ENCODE measurements at regions not wholly inside any gene's neighbourhood (a gene's known extent, or its start where the extent isn't known, plus 50 kb on each side); places are given as distances from the start of the nearest gene placed in this dataset.
"Not testable (repeated sequence)": the region's sequence is repeated elsewhere in the genome, so short reads cannot be mapped to it uniquely, and the experiment has no call there.

- no peak for DNase-seq
Measured at GRCh38 chr6:144683216-144684070, 398.3 kb downstream of the UTRN start.

GRCh38 chr6:144688713-144689112 is 403.6 kb downstream of the UTRN start:
- DNase-seq: no peak

- no peak for DNase-seq
Measured at GRCh38 chr6:144689503-144690040, 404.4 kb downstream of the UTRN start.

GRCh38 chr6:144690133-144690532 is 405.0 kb downstream of the UTRN start:
- DNase-seq: no peak

GRCh38 chr6:144690666-144691065 is 405.5 kb downstream of the UTRN start:
- no peak for DNase-seq

- not testable (repeated sequence) for DNase-seq
Measured at GRCh38 chr6:144692050-144692449, 406.9 kb downstream of the UTRN start.

- no peak for DNase-seq
Measured at GRCh38 chr6:144695858-144696533, 410.9 kb downstream of the UTRN start.

GRCh38 chr6:144696610-144697368 is 411.7 kb downstream of the UTRN start:
- no peak for DNase-seq

- peak; percentile 59 to 64 for DNase-seq
Measured at GRCh38 chr6:144697369-144697760, 412.2 kb downstream of the UTRN start.

GRCh38 chr6:144697801-144698200 is 412.7 kb downstream of the UTRN start:
- peak; percentile 41 to 51 for DNase-seq

- DNase-seq: no peak
Measured at GRCh38 chr6:144702781-144703180, 417.6 kb downstream of the UTRN start.

GRCh38 chr6:144710207-144710606 is 425.1 kb downstream of the UTRN start:
- no peak for DNase-seq

- no peak for DNase-seq
Measured at GRCh38 chr6:144711661-144712060, 426.5 kb downstream of the UTRN start.

- no peak for DNase-seq
Measured at GRCh38 chr6:144712541-144712940, 427.4 kb downstream of the UTRN start.

- no peak for DNase-seq
Measured at GRCh38 chr6:144714021-144714712, 429.0 kb downstream of the UTRN start.

- DNase-seq: no peak
Measured at GRCh38 chr6:144715344-144715743, 430.2 kb downstream of the UTRN start.

GRCh38 chr6:144718431-144718830 is 433.3 kb downstream of the UTRN start:
- no peak for DNase-seq

- no peak for DNase-seq
Measured at GRCh38 chr6:144721232-144721631, 436.1 kb downstream of the UTRN start.

- DNase-seq: no peak
Measured at GRCh38 chr6:144722154-144722737, 437.1 kb downstream of the UTRN start.

- DNase-seq: no peak
Measured at GRCh38 chr6:144722925-144723324, 437.8 kb downstream of the UTRN start.

GRCh38 chr6:144723431-144723830 is 438.3 kb downstream of the UTRN start:
- no peak for DNase-seq

Data from right lung (tissue), 2 donors.